Liver (tissue), 8 donors: ENCODE measurements at regions not wholly inside any gene's neighbourhood (a gene's known extent, or its start where the extent isn't known, plus 50 kb on each side); places are given as distances from the start of the nearest gene placed in this dataset.
"Not testable (repeated sequence)": the region's sequence is repeated elsewhere in the genome, so short reads cannot be mapped to it uniquely, and the experiment has no call there.

Source experiments
- DNase-seq: peaks from one replicate; pipeline ENCODE4 v3.0.0-alpha.2; 2017; ENCODE audit warnings: low spot score
- H3K27ac ChIP-seq, 2 donors: one replicate each; pipeline ENCODE4 v1.7.0; 2013; ENCODE audit warnings: inconsistent platforms in 2 of 2, low read length in 2 of 2, control low read depth in 1 of 2, low read depth in 1 of 2, mild to moderate bottlenecking in 1 of 2
- H3K27me3 ChIP-seq, 4 donors: one replicate each; pipeline versions ENCODE4 v1.6.1 to v1.7.0; 2013; ENCODE audit warnings: low read length in 3 of 4, inconsistent platforms in 1 of 4, mild to moderate bottlenecking in 1 of 4, moderate library complexity in 1 of 4; ENCODE audit not compliant: control insufficient read depth in 4 of 4, insufficient read depth in 4 of 4
- H3K36me3 ChIP-seq, 4 donors: one replicate each; pipeline versions ENCODE4 v1.6.1 to v1.7.0; 2013; ENCODE audit warnings: low read length in 3 of 4, mild to moderate bottlenecking in 3 of 4, low read depth in 1 of 4, moderate library complexity in 1 of 4; ENCODE audit not compliant: control insufficient read depth in 4 of 4, insufficient read depth in 3 of 4
- H3K4me1 ChIP-seq, 4 donors: one replicate each; pipeline versions ENCODE4 v1.6.1 to v1.7.0; 2013; ENCODE audit warnings: low read length in 3 of 4, mild to moderate bottlenecking in 3 of 4, moderate library complexity in 1 of 4; ENCODE audit not compliant: control insufficient read depth in 4 of 4, insufficient read depth in 4 of 4
- H3K4me3 ChIP-seq, 3 donors: one replicate each; pipeline versions ENCODE4 v1.6.1 to v1.7.0; 2013; ENCODE audit warnings: low read length in 3 of 3, control low read depth in 1 of 3, low read depth in 1 of 3, mild to moderate bottlenecking in 1 of 3
- H3K9ac ChIP-seq, 2 donors: one replicate each; pipeline ENCODE4 v1.7.0; 2013; ENCODE audit warnings: low read length in 2 of 2, mild to moderate bottlenecking in 2 of 2, moderate library complexity in 2 of 2, control low read depth in 1 of 2, low read depth in 1 of 2
- H3K9me3 ChIP-seq, 4 donors: one replicate each; pipeline versions ENCODE4 v1.6.1 to v1.7.0; 2013; ENCODE audit warnings: low read length in 3 of 4; ENCODE audit not compliant: control insufficient read depth in 4 of 4
- ATF3 ChIP-seq: IDR thresholded peaks from 2 replicates; pipeline ENCODE4 v1.6.1; 2016; ENCODE audit warnings: antibody characterized with exemption
- FOXA2 ChIP-seq: IDR thresholded peaks from 2 replicates; pipeline ENCODE4 v1.6.1; 2016; ENCODE audit warnings: antibody characterized with exemption
- GABPA ChIP-seq, 2 donors: IDR thresholded peaks in 1 of 2; conservative IDR thresholded peaks in 1 of 2; 2 replicates each; pipeline ENCODE4 v1.6.1; 2016; ENCODE audit warnings: antibody characterized with exemption in 2 of 2, mild to moderate bottlenecking in 1 of 2, moderate library complexity in 1 of 2
- HNF4G ChIP-seq: IDR thresholded peaks from 2 replicates; pipeline ENCODE4 v1.6.1; 2016; ENCODE audit warnings: antibody characterized with exemption
- JUND ChIP-seq, 2 donors: IDR thresholded peaks; 2 replicates each; pipeline ENCODE4 v1.6.1; 2016; ENCODE audit warnings: antibody characterized with exemption in 2 of 2
- NR2F2 ChIP-seq: IDR thresholded peaks from 2 replicates; pipeline ENCODE4 v1.6.1; 2016; ENCODE audit warnings: antibody characterized with exemption
- RAD21 ChIP-seq, 2 donors: IDR thresholded peaks; 2 replicates each; pipeline ENCODE4 v1.6.1; 2016; ENCODE audit warnings: antibody characterized with exemption in 2 of 2, mild to moderate bottlenecking in 2 of 2
- RXRA ChIP-seq, 2 donors: IDR thresholded peaks; 2 replicates each; pipeline ENCODE4 v1.6.1; 2017 to 2018; ENCODE audit warnings: antibody characterized with exemption in 2 of 2, mild to moderate bottlenecking in 1 of 2
- SP1 ChIP-seq: IDR thresholded peaks from 2 replicates; pipeline ENCODE4 v1.6.1; 2018; ENCODE audit warnings: antibody characterized with exemption, mild to moderate bottlenecking
- TAF1 ChIP-seq: conservative IDR thresholded peaks from 2 replicates; pipeline ENCODE4 v1.6.1; 2016; ENCODE audit warnings: antibody characterized with exemption, mild to moderate bottlenecking
- YY1 ChIP-seq: IDR thresholded peaks from 2 replicates; pipeline ENCODE4 v1.6.1; 2016; ENCODE audit warnings: antibody characterized with exemption, mild to moderate bottlenecking
- WGBS: extraction: QIAGEN DNeasy Blood & Tissue Kit; methylation state at CpG from one replicate; pipeline ENCODE4 v1.1.7; 2013; 5-methylcytosine and 5-hydroxymethylcytosine counted together
- TF ChIP-seq, protein P1 (sequence below): fragments of 150-350 bp; IDR thresholded peaks from 2 replicates; pipeline ENCODE4 v1.5.1; 2017; ENCODE audit warnings: improper control_type of control experiment, low read depth, low read length; ENCODE audit not compliant: missing input control
- TF ChIP-seq, protein P2 (sequence below): IDR thresholded peaks from 2 replicates; pipeline ENCODE4 v1.6.1; 2016; ENCODE audit warnings: antibody characterized with exemption
- donor health status: healthy.
- donor health status: healthy.
- donor health status: healthy.
- donor health status: healthy.
- donor health status: healthy.

GRCh38 chr16:64072131-64072730, 1049.6 kb downstream of the CDH11 start:
- not testable (repeated sequence) for H3K4me1 ChIP-seq, DNase-seq
- 95% methylated on average over 34 of the region's 34 CpGs for WGBS

GRCh38 chr16:64065523-64065922, 1056.3 kb downstream of the CDH11 start:
- Histone ChIP-seq H3K4me1 (no peaks in the 10 kb centered on the region), H3K9me3 (no peaks in the 10 kb centered on the region), H3K36me3 (no peaks in the 10 kb centered on the region), H3K27ac (no peak overlapping the region), H3K4me3 (no peak overlapping the region), H3K9ac (no peak overlapping the region), H3K27me3 (no peaks in the 10 kb centered on the region)
- TF ChIP-seq FOXA2, result no peak
- TF ChIP-seq GABPA (IDR thresholded peaks at IDR 0.05 in 1 of 2, conservative IDR thresholded peaks at IDR 0.05 in 1 of 2), result no peak
- no peak for TF ChIP-seq JUND (IDR thresholded peaks at IDR 0.05)
- no peak for TF ChIP-seq RXRA (IDR thresholded peaks at IDR 0.05)
- TF ChIP-seq SP1, result no peak
- TF ChIP-seq NR2F2, result no peak
- TF ChIP-seq RAD21 (IDR thresholded peaks at IDR 0.05), result no peak
- no peak for TF ChIP-seq TAF1
- TF ChIP-seq ATF3, result no peak
- TF ChIP-seq, protein P1, sequence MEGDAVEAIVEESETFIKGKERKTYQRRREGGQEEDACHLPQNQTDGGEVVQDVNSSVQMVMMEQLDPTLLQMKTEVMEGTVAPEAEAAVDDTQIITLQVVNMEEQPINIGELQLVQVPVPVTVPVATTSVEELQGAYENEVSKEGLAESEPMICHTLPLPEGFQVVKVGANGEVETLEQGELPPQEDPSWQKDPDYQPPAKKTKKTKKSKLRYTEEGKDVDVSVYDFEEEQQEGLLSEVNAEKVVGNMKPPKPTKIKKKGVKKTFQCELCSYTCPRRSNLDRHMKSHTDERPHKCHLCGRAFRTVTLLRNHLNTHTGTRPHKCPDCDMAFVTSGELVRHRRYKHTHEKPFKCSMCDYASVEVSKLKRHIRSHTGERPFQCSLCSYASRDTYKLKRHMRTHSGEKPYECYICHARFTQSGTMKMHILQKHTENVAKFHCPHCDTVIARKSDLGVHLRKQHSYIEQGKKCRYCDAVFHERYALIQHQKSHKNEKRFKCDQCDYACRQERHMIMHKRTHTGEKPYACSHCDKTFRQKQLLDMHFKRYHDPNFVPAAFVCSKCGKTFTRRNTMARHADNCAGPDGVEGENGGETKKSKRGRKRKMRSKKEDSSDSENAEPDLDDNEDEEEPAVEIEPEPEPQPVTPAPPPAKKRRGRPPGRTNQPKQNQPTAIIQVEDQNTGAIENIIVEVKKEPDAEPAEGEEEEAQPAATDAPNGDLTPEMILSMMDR, result no peak
- TF ChIP-seq, protein P2, sequence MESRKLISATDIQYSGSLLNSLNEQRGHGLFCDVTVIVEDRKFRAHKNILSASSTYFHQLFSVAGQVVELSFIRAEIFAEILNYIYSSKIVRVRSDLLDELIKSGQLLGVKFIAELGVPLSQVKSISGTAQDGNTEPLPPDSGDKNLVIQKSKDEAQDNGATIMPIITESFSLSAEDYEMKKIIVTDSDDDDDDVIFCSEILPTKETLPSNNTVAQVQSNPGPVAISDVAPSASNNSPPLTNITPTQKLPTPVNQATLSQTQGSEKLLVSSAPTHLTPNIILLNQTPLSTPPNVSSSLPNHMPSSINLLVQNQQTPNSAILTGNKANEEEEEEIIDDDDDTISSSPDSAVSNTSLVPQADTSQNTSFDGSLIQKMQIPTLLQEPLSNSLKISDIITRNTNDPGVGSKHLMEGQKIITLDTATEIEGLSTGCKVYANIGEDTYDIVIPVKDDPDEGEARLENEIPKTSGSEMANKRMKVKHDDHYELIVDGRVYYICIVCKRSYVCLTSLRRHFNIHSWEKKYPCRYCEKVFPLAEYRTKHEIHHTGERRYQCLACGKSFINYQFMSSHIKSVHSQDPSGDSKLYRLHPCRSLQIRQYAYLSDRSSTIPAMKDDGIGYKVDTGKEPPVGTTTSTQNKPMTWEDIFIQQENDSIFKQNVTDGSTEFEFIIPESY, result no peak
- 75% methylated on average over 1 of the region's 1 CpG for WGBS
- DNase-seq, result no peak

More at GRCh38 chr16:64072131-64072730, 1049.6 kb downstream of the CDH11 start:
- H3K27ac ChIP-seq, H3K9ac ChIP-seq, H3K9me3 ChIP-seq, H3K27me3 ChIP-seq, H3K4me3 ChIP-seq, H3K36me3 ChIP-seq: not testable (repeated sequence)

- Histone ChIP-seq H3K9me3 (no peaks in the 10 kb centered on the region), H3K27me3 (no peaks in the 10 kb centered on the region), H3K4me3 (no peak overlapping the region), H3K9ac (no peak overlapping the region), H3K27ac (no peak overlapping the region), H3K36me3 (no peaks in the 10 kb centered on the region), H3K4me1 (no peaks in the 10 kb centered on the region)
- DNase-seq, result no peak
- TF ChIP-seq HNF4G (no peak), YY1 (no peak), JUND (IDR thresholded peaks at IDR 0.05) (no peak), TAF1 (no peak), SP1 (no peak), NR2F2 (no peak), RXRA (IDR thresholded peaks at IDR 0.05) (no peak), RAD21 (IDR thresholded peaks at IDR 0.05) (no peak)
- TF ChIP-seq, protein P1, result no peak
- 95% methylated on average over 1 of the region's 1 CpG for WGBS
Observed at GRCh38 chr16:64061621-64062020, 1060.2 kb downstream of the CDH11 start.
